MCF 10A (cell line): ENCODE measurements at regions not wholly inside any gene's neighbourhood (a gene's known extent, or its start where the extent isn't known, plus 50 kb on each side); places are given as distances from the start of the nearest gene placed in this dataset.

ENCODE experiments used
- BruUV-seq: library from RNA; stranded (reverse); fragments of 400-500 nt; replicated peaks from 2 replicates; lab custom pipeline; 2021; lab: Mats Ljungman, UMichigan
- CTCF ChIA-PET: fragments of 300-600 bp; sonication (Branson Sonifier 250); formaldehyde crosslinking; extraction: SDS; loops from one replicate; lab custom pipeline; 2021; ENCODE audit warnings: antibody characterized with exemption, inconsistent platforms; lab: Yijun Ruan, JAX
- POLR2A ChIA-PET: fragments of 300-600, 350-650 bp; sonication (Branson Sonifier 250); formaldehyde crosslinking; extraction: SDS; loops from one replicate; lab custom pipeline; 2020; ENCODE audit warnings: antibody characterized with exemption, inconsistent platforms; lab: Yijun Ruan, JAX
- DNase-seq: peaks from one replicate; pipeline ENCODE4 v3.0.0-alpha.2; 2018; ENCODE audit not compliant: unreplicated experiment
- H3K27ac Mint-ChIP-seq: one replicate; pipeline ENCODE4 v1.8.0; 2022; ENCODE audit warnings: mild to moderate bottlenecking, low read depth, mixed read lengths; ENCODE audit not compliant: unreplicated experiment
- H3K27me3 Mint-ChIP-seq: one replicate; pipeline ENCODE4 v1.8.0; 2022; ENCODE audit warnings: mixed read lengths; ENCODE audit not compliant: insufficient read depth, unreplicated experiment
- H3K36me3 Mint-ChIP-seq: one replicate; pipeline ENCODE4 v1.8.0; 2022; ENCODE audit warnings: mild to moderate bottlenecking, moderate library complexity, mixed read lengths; ENCODE audit not compliant: insufficient read depth, unreplicated experiment
- H3K4me1 Mint-ChIP-seq: one replicate; pipeline ENCODE4 v1.8.0; 2022; ENCODE audit warnings: mixed read lengths; ENCODE audit not compliant: insufficient read depth, unreplicated experiment
- H3K4me3 Mint-ChIP-seq: one replicate; pipeline ENCODE4 v1.8.0; 2022; ENCODE audit warnings: mild to moderate bottlenecking, moderate library complexity, mixed read lengths; ENCODE audit not compliant: unreplicated experiment
- H3K9me3 Mint-ChIP-seq: one replicate; pipeline ENCODE4 v1.8.0; 2022; ENCODE audit warnings: mixed read lengths; ENCODE audit not compliant: unreplicated experiment
- intact Hi-C: fragments of 100-400 bp; cut with micrococcal nuclease; formaldehyde crosslinking; loops from 2 replicates; pipeline ENCODE4 v1.14.1; 2022
- TF ChIP-seq, protein P1 (sequence below): fragments of 200-600 bp; IDR thresholded peaks from one replicate; pipeline ENCODE4 v1.8.0; 2022; ENCODE audit warnings: antibody characterized with exemption, mild to moderate bottlenecking; ENCODE audit not compliant: unreplicated experiment

DNA sequence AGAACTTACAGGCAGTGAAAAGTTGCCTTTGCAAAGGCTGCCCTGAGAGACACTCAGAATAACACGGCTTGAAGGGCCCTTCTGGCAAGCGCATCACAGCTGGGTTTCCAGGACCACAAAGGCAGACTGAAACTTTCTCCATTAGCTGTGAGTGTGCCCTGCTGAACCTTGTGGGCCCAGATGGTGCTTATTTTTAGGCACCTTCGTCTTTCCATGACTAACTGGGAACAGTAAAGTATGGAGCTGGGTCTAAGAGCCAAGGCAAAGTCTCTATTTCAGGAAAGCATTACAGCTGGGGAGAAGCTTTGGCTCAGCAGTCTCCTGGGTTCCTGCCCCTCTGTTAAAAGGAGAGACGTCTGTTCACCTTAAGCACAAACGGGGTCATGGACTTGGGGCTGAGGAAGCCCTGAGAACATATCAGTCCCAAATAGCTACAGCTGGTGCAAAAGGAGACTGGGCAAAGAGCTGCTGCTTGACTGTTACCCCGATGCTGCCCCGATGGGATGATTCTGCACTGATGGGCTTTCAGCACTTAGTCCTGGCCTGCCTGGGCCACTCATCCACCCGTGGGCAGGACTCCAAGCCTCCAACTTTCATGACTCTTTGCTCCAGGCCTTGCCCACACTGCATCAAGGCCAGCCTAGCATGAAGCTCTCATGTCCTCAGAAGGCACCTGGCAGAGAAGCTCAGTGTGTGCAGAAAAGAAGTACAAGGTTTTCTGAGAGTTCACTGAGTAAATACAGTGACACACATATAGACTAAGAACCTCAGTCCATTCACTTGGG is 248.3 kb downstream of the PHLDA1 start:
- H3K9me3 Mint-ChIP-seq, result no peaks in the 10 kb centered on the region
- CTCF ChIA-PET, result interaction anchor here (0.5 to 1.8 kb wide), 4 partner anchors 58 to 248 kb away, joined by 4 to 8 read pairs (median 6); partner anchors contain the start of gene PHLDA1
- H3K4me1 Mint-ChIP-seq, result peaks cover 31% of the 10 kb centered on the region
- POLR2A ChIA-PET, result no interaction called here
- H3K27me3 Mint-ChIP-seq, result no peaks in the 10 kb centered on the region
- H3K27ac Mint-ChIP-seq, result no peak overlapping the region
- no TSS peak for BruUV-seq
- no peaks in the 10 kb centered on the region for H3K36me3 Mint-ChIP-seq
- intact Hi-C loops, result no loop called here
- no peak overlapping the region for H3K4me3 Mint-ChIP-seq
- TF ChIP-seq, protein P1, sequence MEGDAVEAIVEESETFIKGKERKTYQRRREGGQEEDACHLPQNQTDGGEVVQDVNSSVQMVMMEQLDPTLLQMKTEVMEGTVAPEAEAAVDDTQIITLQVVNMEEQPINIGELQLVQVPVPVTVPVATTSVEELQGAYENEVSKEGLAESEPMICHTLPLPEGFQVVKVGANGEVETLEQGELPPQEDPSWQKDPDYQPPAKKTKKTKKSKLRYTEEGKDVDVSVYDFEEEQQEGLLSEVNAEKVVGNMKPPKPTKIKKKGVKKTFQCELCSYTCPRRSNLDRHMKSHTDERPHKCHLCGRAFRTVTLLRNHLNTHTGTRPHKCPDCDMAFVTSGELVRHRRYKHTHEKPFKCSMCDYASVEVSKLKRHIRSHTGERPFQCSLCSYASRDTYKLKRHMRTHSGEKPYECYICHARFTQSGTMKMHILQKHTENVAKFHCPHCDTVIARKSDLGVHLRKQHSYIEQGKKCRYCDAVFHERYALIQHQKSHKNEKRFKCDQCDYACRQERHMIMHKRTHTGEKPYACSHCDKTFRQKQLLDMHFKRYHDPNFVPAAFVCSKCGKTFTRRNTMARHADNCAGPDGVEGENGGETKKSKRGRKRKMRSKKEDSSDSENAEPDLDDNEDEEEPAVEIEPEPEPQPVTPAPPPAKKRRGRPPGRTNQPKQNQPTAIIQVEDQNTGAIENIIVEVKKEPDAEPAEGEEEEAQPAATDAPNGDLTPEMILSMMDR, result no peak
- no peak for DNase-seq

DNA sequence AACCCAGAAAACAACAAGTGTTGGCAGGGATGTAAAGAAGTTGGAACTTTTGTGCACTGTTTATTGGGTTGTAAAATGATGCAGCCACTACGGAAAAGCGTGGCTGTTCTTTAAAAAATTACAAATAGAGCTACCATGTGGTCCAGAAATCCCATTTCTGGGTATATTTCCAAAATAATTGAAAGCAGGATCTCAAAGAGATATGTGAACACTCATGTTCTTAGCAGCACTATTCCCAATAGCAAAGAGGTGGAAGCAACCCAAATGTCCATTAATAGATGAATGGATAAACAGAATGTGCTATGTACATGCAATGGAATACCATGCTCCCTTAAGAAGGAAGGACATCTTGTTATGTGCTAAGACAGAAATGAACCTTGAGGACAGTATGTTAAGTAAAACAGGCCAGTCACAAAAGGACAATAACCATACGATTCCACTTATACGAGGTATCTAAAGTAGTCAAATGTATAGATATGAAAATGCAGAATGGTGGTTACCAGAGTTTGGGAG is 249.5 kb downstream of the PHLDA1 start:
- Mint-ChIP-seq H3K9me3 (no peaks in the 10 kb centered on the region), H3K4me3 (no peak overlapping the region), H3K4me1 (peaks cover 31% of the 10 kb centered on the region), H3K36me3 (no peaks in the 10 kb centered on the region), H3K27me3 (no peaks in the 10 kb centered on the region), H3K27ac (no peak overlapping the region)
- ChIA-PET CTCF (interaction anchor here (0.6 to 1.8 kb wide), 4 partner anchors 159 to 414 kb away, joined by 3 to 8 read pairs (median 5); partner anchors contain the start of gene PHLDA1), POLR2A (no interaction called here)
- TF ChIP-seq, protein P1, result no peak
- intact Hi-C loops, result no loop called here
- DNase-seq, result no peak
- BruUV-seq, result no TSS peak

DNA sequence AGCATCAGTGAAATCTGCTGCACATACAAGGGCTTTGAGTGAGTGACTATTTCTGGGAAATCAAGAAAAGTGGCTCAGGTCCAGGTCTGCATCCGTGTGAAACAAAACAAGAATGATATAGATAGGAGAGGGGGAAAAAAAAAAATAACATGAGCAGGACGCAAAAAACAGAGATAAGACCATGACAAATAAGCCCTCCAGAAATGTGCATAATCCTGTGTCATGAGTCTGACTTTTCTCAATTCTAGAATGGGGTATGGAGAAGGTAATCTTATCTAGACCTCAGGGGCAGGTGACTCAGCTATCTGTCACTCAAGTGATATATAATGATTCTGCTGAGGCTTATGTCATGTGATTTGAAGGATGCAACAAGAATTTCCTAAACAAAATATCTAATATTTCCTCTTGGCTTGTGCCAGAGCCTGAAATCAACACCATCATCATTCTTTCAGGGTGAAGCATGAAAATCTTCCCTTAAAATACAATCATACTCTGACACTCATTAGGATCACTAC is 250.0 kb downstream of the PHLDA1 start:
- intact Hi-C loops, result no loop called here
- CTCF ChIA-PET, result interaction anchor here (0.5 to 1.8 kb wide), 2 partner anchors 8 to 153 kb away, joined by 3 to 5 read pairs; no protein-coding TSS in a partner anchor
- Mint-ChIP-seq H3K36me3 (no peaks in the 10 kb centered on the region), H3K27me3 (no peaks in the 10 kb centered on the region), H3K27ac (no peak overlapping the region), H3K9me3 (no peaks in the 10 kb centered on the region), H3K4me3 (no peak overlapping the region), H3K4me1 (peaks cover 31% of the 10 kb centered on the region)
- POLR2A ChIA-PET, result interaction anchor here (0.9 to 1.0 kb wide), 2 partner anchors 82 to 390 kb away, joined by 3 read pairs; partner anchors contain the start of gene GLIPR1L2
- BruUV-seq, result no TSS peak
- TF ChIP-seq, protein P1, result no peak
- peak; percentile 30 for DNase-seq

DNA sequence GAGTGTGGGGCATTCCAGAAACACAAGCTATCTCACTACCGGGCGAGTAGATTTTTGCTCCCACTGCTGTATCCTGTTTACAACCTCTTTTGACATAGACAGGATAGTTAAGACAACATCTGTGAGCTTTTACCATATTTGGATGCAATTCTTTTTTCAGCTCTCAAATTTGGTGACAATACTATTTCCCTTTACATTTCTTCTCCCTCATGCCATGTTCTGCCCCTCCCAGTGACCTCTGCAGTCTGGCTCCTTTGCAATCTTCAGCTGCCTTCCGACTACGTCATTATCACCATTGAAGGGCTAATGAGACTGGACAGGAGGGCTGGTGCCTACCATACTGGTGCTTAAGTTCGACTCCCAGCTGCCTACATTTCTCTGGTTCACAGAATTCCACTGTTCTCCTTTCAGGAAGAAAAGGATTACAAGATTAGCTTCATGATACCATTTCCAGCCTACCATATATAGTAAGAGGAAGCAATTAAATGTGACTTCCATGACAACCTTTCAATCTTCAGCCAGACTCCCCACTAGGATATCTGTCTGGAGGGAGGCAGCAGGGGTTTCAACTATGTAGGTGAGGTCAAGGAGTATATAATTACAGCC is 251.6 kb downstream of the PHLDA1 start:
- intact Hi-C loops, result no loop called here
- DNase-seq, result no peak
- H3K27me3 Mint-ChIP-seq, result no peaks in the 10 kb centered on the region
- TF ChIP-seq, protein P1, result no peak
- H3K9me3 Mint-ChIP-seq, result no peaks in the 10 kb centered on the region
- no peak overlapping the region for H3K27ac Mint-ChIP-seq
- POLR2A ChIA-PET, result no interaction called here
- H3K4me1 Mint-ChIP-seq, result peaks cover 30% of the 10 kb centered on the region
- H3K36me3 Mint-ChIP-seq, result no peaks in the 10 kb centered on the region
- H3K4me3 Mint-ChIP-seq, result no peak overlapping the region
- CTCF ChIA-PET, result interaction anchor here (0.8 to 1.8 kb wide), 2 partner anchors 10 to 245 kb away, joined by 3 to 5 read pairs; no protein-coding TSS in a partner anchor
- BruUV-seq, result no TSS peak
